Frontal cortex (tissue), 3 donors: ENCODE measurements at regions not wholly inside any gene's neighbourhood (a gene's known extent, or its start where the extent isn't known, plus 50 kb on each side); places are given as distances from the start of the nearest gene placed in this dataset.
A peak's percentile ranks its signal among the peaks of the same experiment; 100 is the strongest.
"Not testable (repeated sequence)": the region's sequence is repeated elsewhere in the genome, so short reads cannot be mapped to it uniquely, and the experiment has no call there.

Experiments used
- DNase-seq, 2 donors: peaks; one replicate each; pipeline ENCODE4 v3.0.0; 2012; ENCODE audit warnings: low spot score in 2 of 2
- FAIRE-seq: peaks from 2 replicates; lab custom pipeline; 2012; peaks lifted over from hg19 to GRCh38; lab: Jason Lieb, UNC
- donor health status: control.
- donor health status: control.
- donor health status: control.

DNA sequence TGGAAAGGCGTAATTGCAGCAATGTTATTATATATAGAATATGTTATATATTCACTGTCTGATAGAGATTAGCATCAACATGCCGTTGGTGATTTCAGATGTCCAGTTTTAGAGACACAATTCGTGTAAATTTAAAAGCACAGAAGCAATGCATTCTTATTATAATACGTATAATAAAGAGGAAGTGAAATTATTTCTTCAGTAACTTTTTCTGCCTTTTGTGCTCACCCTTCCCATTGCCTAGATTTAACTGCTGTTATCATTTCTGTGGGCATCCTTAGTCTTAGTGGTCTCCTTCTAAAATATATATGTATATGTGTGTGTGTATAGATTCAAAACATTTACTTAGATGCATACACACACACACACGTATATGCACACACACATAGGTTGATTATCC lies 592.5 kb upstream of the GOLIM4 start:
- DNase-seq (no peak), FAIRE-seq (no peak)

DNA sequence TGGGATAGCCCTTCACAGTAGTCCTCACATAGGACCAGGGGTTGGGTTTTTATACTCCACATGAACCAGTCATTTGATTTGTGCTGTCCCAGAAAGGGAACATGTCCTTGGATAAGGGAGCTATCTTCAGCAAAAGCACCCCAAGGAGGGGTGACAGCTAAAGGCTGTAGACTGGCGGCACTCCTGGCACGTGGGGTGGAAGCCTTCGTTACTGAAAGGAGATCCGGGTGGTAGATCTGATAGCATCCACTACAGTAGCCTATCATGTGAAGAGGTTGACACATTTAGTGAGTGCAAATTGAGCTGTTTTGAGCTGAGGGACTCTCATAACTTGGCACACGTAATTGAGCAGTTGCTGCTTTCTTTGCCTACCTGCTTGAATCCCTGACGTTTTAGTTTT lies 588.8 kb upstream of the GOLIM4 start:
- no peak for DNase-seq
- no peak for FAIRE-seq

DNA sequence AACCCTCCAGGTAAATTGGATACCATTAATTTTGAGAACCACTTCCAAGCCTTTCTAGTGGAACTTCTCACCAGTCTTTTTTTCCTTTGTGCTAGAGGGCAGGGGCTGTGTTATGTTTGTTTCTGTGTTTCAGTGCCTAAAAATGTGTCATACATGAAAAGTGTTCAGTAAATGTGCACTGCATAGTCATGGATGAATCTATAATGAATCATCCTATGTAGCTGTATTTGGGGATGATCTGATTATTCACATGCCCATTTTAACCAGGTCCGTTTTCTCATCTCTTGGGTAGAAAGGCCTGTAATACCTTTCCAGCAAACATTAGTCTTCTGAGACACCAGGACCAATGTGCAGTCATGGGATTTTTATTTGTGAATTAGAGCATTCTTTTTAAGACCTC lies 583.0 kb upstream of the GOLIM4 start:
- FAIRE-seq: no peak

DNA sequence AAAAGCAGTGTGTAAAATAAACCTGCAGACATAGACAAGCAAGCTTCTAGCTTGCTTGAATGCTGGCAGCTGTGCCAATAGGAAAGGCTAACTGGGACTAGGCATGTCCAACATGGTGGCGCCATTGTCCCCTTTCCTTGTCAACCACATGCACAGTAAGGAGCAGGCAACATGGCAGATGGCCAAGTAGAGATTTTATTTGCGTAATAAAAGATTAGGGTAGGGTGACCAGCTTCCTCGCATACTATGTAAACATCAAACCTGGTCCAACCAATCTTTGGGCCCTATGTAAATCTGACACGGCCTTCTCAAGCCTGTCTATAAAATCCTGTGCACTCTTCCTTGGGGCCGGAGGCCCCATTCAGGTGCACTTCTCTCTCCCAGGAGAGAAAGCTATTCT lies 575.4 kb upstream of the GOLIM4 start:
- FAIRE-seq (no peak), DNase-seq (no peak)

More for the DNA sequence above, 583.0 kb upstream of the GOLIM4 start:
- no peak for DNase-seq

DNA sequence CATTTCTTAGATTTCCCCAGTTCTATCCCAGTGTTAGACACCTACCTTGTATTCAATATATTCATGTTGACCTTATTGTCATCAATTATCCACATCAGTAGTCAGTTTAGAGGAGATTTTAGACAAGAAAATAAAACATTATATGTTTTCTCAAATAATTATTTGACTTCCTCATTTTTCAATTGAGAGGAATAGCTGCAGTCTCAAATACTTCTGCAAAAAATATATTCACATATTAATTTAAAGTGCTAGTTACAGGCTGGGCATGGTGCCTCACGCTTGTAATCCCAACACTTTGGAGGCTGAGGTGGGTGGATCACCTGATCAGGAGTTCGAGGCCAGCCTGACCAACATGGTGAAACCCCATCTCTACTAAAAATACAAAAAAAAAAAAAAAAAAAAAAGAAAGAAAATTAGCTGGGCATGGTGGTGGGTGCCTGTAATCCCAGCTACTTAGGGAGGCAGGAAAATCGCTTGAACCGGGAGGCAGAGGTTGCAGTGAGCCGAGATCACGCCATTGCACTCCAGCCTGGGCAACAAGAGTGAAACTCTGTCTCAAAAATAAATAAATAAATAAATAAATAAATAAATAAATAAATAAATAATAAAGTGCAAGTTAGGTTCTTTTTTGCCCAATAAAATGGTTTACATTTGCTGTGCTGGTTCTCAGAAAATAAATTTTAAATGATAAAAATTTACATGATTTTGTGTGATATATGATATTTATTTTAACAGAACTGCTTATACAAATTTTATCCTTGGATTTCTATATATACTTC lies 565.3 kb upstream of the GOLIM4 start:
- not testable (repeated sequence) for DNase-seq, FAIRE-seq

DNA sequence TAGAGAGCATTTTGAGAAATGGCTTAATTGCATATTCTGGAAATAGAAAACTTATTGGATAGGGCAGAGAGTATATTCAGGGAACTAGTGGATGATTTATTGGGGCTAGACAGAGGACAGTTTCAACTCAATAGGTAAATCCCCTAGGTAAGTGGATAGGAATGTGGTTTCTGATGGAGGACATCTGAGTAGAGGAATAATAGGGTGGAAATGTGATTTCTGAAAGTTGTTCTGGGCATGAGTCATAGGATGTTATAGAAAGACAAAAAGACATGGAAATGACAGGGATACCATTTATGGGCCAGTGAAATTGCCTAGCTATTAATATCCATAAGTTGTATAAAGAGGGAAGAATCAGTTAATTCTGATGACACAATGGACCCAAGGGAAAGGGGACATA lies 563.3 kb upstream of the GOLIM4 start:
- FAIRE-seq (no peak), DNase-seq (no peak)

DNA sequence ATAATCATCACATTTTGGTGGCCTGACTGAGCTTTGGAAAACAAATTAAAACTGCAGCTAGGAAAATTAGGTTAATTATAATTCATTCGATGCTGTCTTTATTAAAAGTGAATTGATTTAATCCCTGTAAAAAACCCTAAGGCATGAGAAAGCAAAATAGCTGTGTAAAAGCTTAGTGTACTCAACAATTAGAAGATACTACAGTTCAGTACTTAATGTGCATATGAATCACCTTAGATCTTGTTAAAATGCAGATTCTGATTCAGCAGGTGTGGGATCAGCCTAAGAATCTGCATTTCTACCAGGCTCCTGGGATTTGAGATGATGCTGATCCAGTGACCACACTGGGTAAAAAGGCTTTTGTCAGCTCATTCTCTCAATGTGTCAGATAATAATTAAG lies 559.9 kb upstream of the GOLIM4 start:
- no peak for DNase-seq

DNA sequence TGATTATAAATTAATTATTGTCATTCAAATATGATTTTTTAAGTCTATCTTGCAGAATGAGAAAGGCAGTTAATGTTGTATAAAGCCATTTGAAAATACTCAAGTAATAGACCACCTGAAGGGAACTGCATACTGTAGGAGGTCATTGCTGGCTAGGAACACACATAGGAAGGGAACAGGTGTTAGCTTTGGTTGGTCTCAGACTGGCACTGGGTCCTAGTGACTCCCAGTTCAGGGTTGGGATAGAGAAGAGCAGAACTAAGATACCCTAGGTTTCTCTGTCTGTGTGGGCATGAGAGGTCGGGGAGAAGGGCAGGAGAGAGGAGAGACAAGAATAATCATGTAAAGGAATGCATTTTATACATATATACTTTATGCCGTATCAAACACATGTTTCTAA lies 559.0 kb upstream of the GOLIM4 start:
- FAIRE-seq: no peak
- no peak for DNase-seq

More for the DNA sequence above, 559.9 kb upstream of the GOLIM4 start:
- FAIRE-seq: no peak

DNA sequence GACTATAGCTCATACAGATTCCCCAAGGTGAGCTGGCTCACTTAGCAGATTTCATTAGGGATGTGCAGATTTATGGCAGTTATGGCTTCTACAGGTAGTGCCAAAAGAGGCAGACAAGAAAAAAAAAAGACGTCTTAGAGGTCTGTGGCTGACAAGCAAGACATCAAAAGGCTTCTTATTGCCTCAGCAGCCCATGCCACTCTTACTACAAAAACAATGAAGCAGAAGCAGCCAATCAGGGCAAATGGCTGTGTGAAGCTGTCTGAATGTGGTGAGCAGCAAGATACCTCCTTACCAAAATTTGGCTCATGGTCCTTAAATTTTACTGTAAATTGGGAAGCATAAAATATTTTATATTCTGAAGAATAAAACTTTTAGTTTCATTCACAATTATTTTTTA lies 557.5 kb upstream of the GOLIM4 start:
- DNase-seq (no peak), FAIRE-seq (no peak)

DNA sequence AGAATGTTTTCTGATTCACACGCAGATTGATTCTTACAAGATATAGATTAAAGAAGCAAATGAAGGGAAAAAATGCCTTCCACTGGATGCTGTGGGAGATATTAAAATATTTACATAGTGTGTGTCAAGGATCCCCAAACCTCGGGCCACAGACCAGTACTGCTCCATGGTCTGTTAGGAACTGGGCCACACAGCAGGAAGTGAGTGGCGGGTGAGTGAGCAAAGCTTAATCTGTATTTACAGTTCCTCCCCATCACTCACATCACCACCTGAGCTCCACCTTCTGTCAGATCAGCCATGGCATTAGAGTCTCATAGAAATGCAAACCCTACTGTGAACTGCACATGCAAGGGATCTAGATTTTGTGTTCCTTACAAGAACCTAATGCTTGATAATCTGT lies 552.6 kb upstream of the GOLIM4 start:
- FAIRE-seq: no peak
- no peak for DNase-seq

DNA sequence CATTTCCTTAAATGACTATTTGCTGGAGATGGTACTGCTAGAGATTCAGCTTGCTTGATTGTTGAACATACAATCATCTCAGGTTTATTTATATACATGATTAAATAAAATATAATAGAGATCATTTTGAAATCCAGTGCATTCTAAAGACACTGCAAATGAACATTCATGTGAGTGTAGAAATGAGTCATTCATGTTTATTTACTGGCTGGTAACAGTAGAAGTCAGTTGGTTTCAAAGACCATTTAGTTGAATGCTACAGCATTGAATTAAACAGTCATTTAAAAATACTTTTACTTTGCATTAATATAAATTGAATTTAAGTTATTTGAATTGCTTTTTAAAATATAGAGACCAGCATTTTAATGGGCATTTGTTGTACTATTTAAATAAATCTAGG lies 551.9 kb upstream of the GOLIM4 start:
- FAIRE-seq (no peak), DNase-seq (no peak)

DNA sequence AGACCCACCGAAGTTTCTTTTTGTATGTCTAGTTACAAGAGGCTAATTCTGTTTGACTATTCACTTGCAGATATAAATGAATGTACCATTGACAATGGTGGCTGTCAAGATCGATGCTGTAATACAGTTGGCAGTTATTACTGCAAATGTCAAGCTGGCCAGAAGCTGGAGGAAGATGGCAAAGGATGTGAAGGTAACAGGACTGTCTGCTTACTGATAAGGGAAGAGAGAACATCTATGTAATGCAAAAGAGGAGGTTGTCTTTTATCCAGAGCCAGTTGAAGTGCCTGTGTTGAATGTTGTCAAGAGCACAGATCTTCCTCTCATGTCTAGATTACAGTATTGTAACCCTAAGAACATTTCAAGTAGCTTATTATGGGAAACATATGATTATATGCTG lies 549.5 kb upstream of the GOLIM4 start:
- FAIRE-seq (no peak), DNase-seq (no peak)

DNA sequence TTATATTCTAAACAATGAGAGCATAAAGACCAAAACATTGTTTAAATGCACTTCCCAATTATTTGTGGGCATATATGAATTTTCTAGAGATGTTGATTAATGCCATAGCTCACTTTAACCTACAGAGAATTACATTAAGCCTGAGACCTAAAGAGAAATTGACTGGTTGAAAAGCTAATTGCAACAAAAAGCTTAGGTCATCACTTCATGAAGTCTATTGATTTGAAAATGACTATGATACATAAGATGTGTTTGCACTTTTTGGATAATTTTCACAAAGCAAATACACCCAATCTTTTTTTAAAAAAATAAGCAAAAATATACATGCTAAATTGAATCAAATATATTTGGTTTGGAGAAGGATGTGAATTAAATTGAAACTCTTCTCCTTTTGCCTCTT lies 532.8 kb upstream of the GOLIM4 start:
- DNase-seq: no peak
- FAIRE-seq: no peak

DNA sequence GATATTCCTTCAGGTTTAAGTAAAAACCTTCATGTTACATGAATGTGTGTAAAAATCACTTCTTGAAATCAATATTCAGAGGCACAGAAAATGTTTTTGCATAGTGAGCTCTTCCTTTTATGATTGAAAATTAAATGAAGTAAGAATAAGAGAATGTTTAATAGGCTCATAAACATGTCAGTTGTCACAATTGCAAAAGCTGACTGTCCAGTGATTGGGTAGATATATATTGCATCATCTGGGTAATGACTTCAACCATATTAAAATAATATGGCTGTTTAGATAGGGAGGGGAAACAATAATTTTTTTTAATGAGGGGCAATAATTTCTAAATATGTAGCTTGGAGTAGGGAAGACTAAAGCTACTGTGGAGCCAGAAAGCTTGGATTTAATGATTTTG lies 529.8 kb upstream of the GOLIM4 start:
- DNase-seq (no peak), FAIRE-seq (no peak)

DNA sequence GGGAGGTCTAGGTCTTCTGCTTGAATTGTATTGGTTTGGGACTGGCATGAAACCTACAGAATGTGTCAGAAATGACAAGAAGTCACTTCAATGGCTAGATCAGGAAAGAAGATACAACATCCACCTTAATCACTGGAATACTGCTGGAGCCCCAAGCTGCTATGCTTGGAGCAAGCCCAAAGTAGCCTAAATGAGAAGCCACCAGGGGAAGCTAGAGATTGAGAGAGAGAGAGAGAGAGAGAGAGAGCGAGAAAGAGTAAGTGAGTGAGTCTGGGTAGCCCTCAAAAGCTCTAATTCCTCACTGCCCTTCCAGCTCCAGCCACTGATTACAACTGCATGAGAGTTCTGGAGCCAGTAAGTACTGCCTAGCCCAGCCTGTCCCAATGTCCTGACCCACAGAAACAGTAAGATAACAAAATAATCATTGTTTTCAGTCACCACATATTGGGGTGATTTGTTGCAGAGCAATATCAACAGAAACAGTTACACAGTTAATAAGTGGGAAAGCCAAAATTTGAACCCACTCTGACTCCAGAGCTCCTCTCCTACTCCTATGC lies 529.2 kb upstream of the GOLIM4 start:
- FAIRE-seq (no peak), DNase-seq (no peak)

DNA sequence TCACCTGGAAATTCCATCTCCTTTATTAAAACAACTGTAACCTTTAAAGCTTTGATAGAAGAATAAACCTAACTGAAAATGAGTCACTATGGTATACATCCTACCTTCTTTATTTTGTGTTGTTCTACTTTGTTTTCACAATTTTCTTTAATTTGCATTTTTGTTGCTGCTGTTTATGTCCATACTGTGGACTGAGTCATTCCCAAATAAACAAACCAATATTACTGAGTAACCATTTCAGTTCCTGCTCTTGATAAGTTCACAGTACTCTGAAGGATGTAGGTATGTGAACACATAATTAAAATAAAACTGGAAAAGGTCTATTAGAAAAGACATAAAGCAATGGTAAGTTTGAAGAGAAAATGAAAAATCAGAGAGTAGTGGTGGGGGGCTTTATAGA lies 528.5 kb upstream of the GOLIM4 start:
- FAIRE-seq: no peak
- no peak for DNase-seq

DNA sequence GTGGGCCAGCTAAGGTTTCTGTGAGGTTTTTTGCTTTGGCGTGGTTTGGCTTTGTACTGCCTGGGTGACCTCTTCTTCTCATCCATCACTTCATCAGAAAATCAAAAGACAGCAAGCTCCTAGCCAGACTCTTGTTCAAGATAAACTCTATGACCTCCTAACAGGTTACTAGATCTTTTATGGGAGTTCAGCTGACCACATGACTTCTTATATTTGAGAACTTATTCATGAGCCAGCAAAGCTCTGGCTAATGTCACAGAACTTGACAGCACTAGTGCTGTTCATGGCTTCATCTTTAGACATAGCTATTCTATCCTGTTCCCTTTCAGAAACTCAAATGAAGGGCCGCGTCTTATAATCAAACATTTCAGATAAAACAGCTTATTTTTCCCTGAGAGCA lies 527.1 kb upstream of the GOLIM4 start:
- FAIRE-seq: no peak
- no peak for DNase-seq

DNA sequence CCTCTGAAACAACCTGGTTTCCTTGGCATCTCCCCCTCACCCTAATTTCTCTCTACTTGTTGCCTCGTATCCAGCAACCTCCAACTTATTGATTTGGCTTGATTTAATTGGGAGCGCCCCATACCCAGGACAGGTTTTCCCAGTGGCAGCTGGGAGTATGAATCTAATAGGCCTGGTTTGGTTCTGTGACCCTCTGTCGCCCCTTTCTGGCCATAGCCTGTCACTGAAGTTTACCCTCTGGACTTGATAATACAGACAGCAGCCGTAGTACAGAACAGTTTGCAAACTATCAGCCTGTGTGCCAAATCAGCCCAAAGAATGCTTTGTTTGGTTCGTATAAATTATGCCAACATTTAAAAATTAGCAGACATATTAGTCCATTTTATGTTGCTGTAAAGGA lies 525.1 kb upstream of the GOLIM4 start:
- FAIRE-seq: no peak

DNA sequence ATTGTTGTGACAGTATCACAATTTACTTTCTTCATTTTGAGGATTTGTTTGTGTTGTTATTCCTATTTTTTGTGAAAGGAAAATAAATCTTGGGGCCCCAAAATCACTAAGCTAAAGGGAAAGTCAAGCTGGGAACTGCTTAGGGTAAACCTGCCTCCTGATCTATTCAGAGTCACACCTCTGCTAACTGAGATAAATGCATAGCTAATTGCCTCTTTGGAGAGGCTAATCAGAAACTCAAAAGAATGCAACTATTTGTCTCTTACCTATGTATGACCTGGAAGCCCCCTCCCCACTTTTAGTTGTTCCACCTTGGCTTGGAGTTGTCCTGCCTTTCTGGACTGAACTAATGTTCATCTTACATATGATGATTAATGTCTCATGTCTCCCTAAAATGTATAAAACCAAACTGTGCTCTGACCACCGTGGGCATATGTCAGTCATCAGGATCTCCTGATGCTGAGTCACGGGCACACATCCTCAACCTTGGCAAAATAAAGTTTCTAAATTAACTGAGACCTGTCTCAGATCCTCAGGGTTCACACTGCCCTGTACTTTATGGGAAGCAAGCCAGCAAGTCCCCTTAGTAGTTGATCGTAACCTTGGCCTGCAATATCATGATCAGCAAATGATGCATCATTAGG lies 523.2 kb upstream of the GOLIM4 start:
- DNase-seq (no peak), FAIRE-seq (no peak)

More for the DNA sequence above, 525.1 kb upstream of the GOLIM4 start:
- peak in 1 of 2 donors; percentile 6 for DNase-seq

DNA sequence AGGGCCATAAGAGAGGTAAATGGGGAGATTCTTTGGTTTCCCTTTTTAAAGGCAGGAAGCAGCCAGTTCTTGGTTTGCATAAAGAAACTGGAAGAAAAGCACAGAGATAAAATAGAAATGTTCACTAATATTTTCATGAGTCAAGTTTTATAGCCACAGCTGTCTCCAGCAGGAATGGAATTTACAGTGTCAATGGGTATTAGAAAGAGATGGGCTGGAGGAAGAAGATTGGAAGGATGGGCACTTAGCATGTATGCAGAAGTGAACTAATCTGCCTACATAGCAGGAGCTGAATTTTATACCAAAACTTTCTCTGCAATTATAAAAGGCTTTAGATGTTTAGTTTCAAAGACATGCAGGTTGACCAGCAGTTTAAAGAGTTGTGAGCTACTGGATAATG lies 521.9 kb upstream of the GOLIM4 start:
- DNase-seq (no peak), FAIRE-seq (no peak)

DNA sequence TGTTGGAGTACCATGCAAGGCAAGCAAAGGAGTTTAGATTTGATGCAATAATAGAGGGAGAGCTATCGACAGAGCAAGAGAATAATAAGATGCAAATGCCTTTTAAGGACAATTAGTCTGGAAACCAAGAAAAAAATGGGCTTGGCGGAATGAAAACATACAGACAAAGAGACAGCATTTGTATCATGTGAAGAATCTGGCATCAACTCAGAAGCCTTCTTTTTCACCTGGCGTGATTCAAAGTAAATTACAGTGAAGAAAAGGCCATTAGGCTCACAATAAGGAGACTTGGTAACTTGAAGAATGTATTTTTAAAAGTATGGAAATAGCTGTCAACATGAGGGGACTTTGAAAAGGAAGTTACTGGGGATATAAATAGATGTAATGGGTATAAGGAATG lies 521.2 kb upstream of the GOLIM4 start:
- DNase-seq: no peak
- no peak for FAIRE-seq
